ENCODE measurements at regions not wholly inside any gene's neighbourhood (a gene's known extent, or its start where the extent isn't known, plus 50 kb on each side); places are given as distances from the start of the nearest gene placed in this dataset.
"Not testable (repeated sequence)": the region's sequence is repeated elsewhere in the genome, so short reads cannot be mapped to it uniquely, and the experiment has no call there.

DNA sequence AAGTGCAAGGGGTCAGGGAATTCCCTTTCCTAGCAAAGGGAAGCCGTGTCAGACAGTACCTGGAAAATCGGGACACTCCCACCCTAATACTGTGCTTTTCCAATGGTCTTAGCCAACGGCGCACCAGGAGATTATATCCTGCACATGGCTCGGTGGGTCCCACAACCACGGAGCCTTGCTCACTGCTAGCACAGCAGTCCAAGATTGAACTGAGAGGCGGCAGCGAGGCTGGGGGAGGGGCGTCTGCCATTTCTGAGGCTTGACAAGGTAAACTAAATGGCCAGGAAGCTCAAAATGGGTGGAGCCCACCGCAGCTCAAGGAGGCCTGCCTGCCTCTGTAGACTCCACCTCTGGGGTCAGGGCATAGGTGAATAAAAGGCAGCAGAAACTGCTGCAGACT lies 76.5 kb upstream of the LINC00632 start:
- FAIRE-seq; BruUV-seq (replicated peaks); POLR2A ChIA-PET; H3K4me2 ChIP-seq (ENCODE audit: low read depth, low read length); H3K9ac ChIP-seq (ENCODE audit: insufficient read depth, low read depth, low read length); H3K79me2 ChIP-seq (ENCODE audit: insufficient read depth, low read length); H3K27me3 ChIP-seq (ENCODE audit: control insufficient read depth in 1 of 2, insufficient read depth in 2 of 2, low read length in 2 of 2); intact Hi-C loops (cut with micrococcal nuclease; ENCODE audit: unreplicated experiment); CTCF ChIA-PET (ENCODE audit: low intra/inter-chr PET ratio, low total read pairs); H3K4me3 ChIP-seq (replicated peaks in 1 of 3; ENCODE audit: insufficient read depth in 1 of 3, low read depth in 2 of 3, low read length in 3 of 3); H3K9me3 ChIP-seq (ENCODE audit: low read length); in situ Hi-C loops (cut with HindIII; ENCODE audit: extremely low pct_ligation_motif_present, low pct_unique_long_range_greater_than_20kb); H4K20me1 ChIP-seq (ENCODE audit: insufficient read depth, low read length); DNase-seq (ENCODE audit: low spot score); H3K4me1 ChIP-seq (ENCODE audit: insufficient read depth, low read length); ATAC-seq; H3K27ac ChIP-seq (ENCODE audit: extremely low read length, insufficient read depth, low read length); H2AFZ ChIP-seq (ENCODE audit: low read length); H3K36me3 ChIP-seq (replicated peaks in 1 of 2; ENCODE audit: control insufficient read depth in 1 of 2, insufficient read depth in 2 of 2, low read length in 2 of 2): not testable (repeated sequence)
- WGBS (ENCODE audit: low lambda C conversion rate) = no CpG with 5 or more reads among the region's 10 CpGs

DNA sequence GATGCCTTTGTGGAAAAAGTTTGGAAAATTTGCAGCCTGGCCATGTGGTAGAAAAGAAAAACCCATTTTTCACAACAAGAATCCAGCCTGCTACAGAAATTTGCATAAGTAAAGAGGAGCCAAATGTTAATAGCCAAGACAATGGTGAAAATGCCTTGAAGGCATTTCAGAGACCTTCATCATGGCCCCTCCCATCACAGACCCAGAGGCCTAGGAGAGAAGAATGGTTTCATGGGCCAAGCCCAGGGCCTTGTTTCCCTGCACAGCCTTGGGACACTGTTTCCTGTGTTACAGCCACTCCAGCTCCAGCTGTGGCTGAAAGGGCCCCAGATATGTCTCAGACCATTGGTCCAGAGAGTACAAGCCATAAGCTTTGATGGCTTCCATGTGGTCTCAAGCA lies 101.4 kb upstream of the LINC00632 start:
- no TSS peak for BruUV-seq (replicated peaks)
- no peaks in the 10 kb centered on the region for H3K4me1 ChIP-seq (ENCODE audit: insufficient read depth, low read length)
- ChIA-PET CTCF (ENCODE audit: low intra/inter-chr PET ratio, low total read pairs) (no interaction called here), POLR2A (no interaction called here)
- H3K27ac ChIP-seq (ENCODE audit: extremely low read length, insufficient read depth, low read length) = no peak overlapping the region
- no peak overlapping the region for H3K9ac ChIP-seq (ENCODE audit: insufficient read depth, low read depth, low read length)
- H3K27me3 ChIP-seq (ENCODE audit: control insufficient read depth in 1 of 2, insufficient read depth in 2 of 2, low read length in 2 of 2) = no peaks in the 10 kb centered on the region
- no peak for ATAC-seq
- H4K20me1 ChIP-seq (ENCODE audit: insufficient read depth, low read length) = no peaks in the 10 kb centered on the region
- no peak overlapping the region for H3K4me3 ChIP-seq (replicated peaks in 1 of 3; ENCODE audit: insufficient read depth in 1 of 3, low read depth in 2 of 3, low read length in 3 of 3)
- intact Hi-C loops (cut with micrococcal nuclease; ENCODE audit: unreplicated experiment) = no loop called here
- in situ Hi-C loops (cut with HindIII; ENCODE audit: extremely low pct_ligation_motif_present, low pct_unique_long_range_greater_than_20kb) = no loop called here
- H3K9me3 ChIP-seq (ENCODE audit: low read length) = no peaks in the 10 kb centered on the region
- H3K36me3 ChIP-seq (replicated peaks in 1 of 2; ENCODE audit: control insufficient read depth in 1 of 2, insufficient read depth in 2 of 2, low read length in 2 of 2) = no peaks in the 10 kb centered on the region
- no peaks in the 10 kb centered on the region for H3K79me2 ChIP-seq (ENCODE audit: insufficient read depth, low read length)
- H3K4me2 ChIP-seq (ENCODE audit: low read depth, low read length) = no peak overlapping the region
- no peak for FAIRE-seq
- DNase-seq (ENCODE audit: low spot score) = no peak
- no peak overlapping the region for H2AFZ ChIP-seq (ENCODE audit: low read length)
- TF ChIP-seq ZFP62 (CRISPR knock-in tag; IDR thresholded peaks at IDR 0.05) = no peak
- TF ChIP-seq, protein P1, sequence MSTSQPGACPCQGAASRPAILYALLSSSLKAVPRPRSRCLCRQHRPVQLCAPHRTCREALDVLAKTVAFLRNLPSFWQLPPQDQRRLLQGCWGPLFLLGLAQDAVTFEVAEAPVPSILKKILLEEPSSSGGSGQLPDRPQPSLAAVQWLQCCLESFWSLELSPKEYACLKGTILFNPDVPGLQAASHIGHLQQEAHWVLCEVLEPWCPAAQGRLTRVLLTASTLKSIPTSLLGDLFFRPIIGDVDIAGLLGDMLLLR (CRISPR knock-in tag; IDR thresholded peaks at IDR 0.05) = no peak
- TF ChIP-seq, protein P2, sequence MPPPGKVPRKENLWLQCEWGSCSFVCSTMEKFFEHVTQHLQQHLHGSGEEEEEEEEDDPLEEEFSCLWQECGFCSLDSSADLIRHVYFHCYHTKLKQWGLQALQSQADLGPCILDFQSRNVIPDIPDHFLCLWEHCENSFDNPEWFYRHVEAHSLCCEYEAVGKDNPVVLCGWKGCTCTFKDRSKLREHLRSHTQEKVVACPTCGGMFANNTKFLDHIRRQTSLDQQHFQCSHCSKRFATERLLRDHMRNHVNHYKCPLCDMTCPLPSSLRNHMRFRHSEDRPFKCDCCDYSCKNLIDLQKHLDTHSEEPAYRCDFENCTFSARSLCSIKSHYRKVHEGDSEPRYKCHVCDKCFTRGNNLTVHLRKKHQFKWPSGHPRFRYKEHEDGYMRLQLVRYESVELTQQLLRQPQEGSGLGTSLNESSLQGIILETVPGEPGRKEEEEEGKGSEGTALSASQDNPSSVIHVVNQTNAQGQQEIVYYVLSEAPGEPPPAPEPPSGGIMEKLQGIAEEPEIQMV (CRISPR knock-in tag; IDR thresholded peaks at IDR 0.05; ENCODE audit: low read depth) = no peak
- no peak for TF ChIP-seq BCL6 (CRISPR knock-in tag; IDR thresholded peaks at IDR 0.05)
- TF ChIP-seq MAF1 (CRISPR knock-in tag; IDR thresholded peaks at IDR 0.05; ENCODE audit: borderline replicate concordance) = no peak
- no peak for TF ChIP-seq KMT2A (CRISPR knock-in tag; IDR thresholded peaks at IDR 0.05)
- TF ChIP-seq, protein P3, sequence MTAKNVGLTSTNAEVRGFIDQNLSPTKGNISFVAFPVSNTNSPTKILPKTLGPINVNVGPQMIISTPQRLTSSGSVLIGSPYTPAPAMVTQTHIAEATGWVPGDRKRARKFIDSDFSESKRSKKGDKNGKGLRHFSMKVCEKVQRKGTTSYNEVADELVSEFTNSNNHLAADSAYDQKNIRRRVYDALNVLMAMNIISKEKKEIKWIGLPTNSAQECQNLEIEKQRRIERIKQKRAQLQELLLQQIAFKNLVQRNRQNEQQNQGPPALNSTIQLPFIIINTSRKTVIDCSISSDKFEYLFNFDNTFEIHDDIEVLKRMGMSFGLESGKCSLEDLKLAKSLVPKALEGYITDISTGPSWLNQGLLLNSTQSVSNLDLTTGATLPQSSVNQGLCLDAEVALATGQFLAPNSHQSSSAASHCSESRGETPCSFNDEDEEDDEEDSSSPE (CRISPR knock-in tag; IDR thresholded peaks at IDR 0.05) = no peak
- no peak for TF ChIP-seq AKAP8 (CRISPR knock-in tag; IDR thresholded peaks at IDR 0.05)
- TF ChIP-seq EEA1 (CRISPR knock-in tag; IDR thresholded peaks at IDR 0.05; ENCODE audit: borderline replicate concordance) = no peak
- no peak for TF ChIP-seq SRF (IDR thresholded peaks at IDR 0.05; ENCODE audit: low read depth, low read length)
- no peak for TF ChIP-seq ZNF557 (CRISPR knock-in tag; IDR thresholded peaks at IDR 0.05)
- no peak for TF ChIP-seq ZNF317 (CRISPR knock-in tag; IDR thresholded peaks at IDR 0.05)
- no peak for TF ChIP-seq KLF11 (CRISPR knock-in tag; IDR thresholded peaks at IDR 0.05)
- no peak for TF ChIP-seq HNRNPUL1 (IDR thresholded peaks at IDR 0.05; ENCODE audit: low read depth, low read length)
- TF ChIP-seq TGIF2 (CRISPR knock-in tag; IDR thresholded peaks at IDR 0.05) = no peak
- no peak for TF ChIP-seq ZNF619 (CRISPR knock-in tag; IDR thresholded peaks at IDR 0.05)
